ENCODE measurements at regions not wholly inside any gene's neighbourhood (a gene's known extent, or its start where the extent isn't known, plus 50 kb on each side); places are given as distances from the start of the nearest gene placed in this dataset.

GRCh38 chr5:20224966-20225365 lies 237.0 kb upstream of the CDH18 start:
- no peak for TF ChIP-seq EZH2 (IDR thresholded peaks at IDR 0.05; ENCODE audit: insufficient read depth, poor library complexity, severe bottlenecking)
- no peak for TF ChIP-seq EZH2phosphoT487 (IDR thresholded peaks at IDR 0.05; ENCODE audit: insufficient read depth, low read depth)

Data from GM23248 (cell line).